ENCODE measurements at regions not wholly inside any gene's neighbourhood (a gene's known extent, or its start where the extent isn't known, plus 50 kb on each side); places are given as distances from the start of the nearest gene placed in this dataset.

DNA sequence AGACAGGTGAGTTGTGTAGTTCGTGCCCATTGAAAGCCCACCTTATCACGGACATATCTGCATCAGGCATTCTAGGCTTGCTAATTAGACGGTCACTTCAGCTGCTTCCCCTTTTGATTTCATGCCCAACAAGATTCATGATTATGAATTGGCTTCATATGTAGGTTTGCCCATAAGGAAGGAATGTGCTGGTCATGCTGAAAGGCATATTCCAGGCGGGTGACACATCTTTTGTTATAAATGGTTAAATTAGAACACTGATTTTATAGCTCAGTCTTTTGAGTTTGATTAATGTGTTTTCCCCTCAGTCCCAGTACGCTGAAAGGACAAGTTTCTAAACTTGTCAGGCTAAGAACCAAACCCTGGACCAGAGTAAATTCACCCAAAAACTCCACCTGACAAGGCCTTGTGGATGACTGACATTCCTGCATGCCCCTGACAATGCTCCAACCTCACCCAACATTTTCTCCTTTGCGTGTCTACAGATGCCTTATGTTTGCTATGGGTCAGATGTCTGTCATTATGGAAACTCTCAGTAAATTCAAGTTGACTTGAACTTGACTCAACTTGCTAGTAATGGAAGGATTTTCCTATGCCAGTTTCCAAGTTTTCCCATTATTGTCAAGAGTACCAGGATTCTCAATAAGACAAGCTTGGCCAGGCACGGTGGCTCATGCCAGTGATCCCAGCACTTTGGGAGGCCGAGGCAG lies 421.9 kb downstream of the PMP22 start:
- Histone ChIP-seq H3K79me2 (no peaks in the 10 kb centered on the region), H3K27me3 (peaks cover 5% of the 10 kb centered on the region), H3K4me3 (no peak overlapping the region), H3K4me2 (no peak overlapping the region), H3K9me3 (ENCODE audit: low read depth) (no peaks in the 10 kb centered on the region), H3K4me1 (ENCODE audit: insufficient read depth) (no peaks in the 10 kb centered on the region), H4K20me1 (ENCODE audit: insufficient read depth, poor library complexity, severe bottlenecking) (no peaks in the 10 kb centered on the region), H2AFZ (no peak overlapping the region), H3K9me2 (replicated peaks; ENCODE audit: insufficient read depth) (no peaks in the 10 kb centered on the region), H3K36me3 (replicated peaks; ENCODE audit: insufficient read depth, low read depth) (no peaks in the 10 kb centered on the region), H3K27ac (no peak overlapping the region)
- 92% methylated on average over 8 of the region's 8 CpGs for WGBS (ENCODE audit: low lambda C conversion rate, missing lambda C conversion rate)
- TF ChIP-seq EZH2 (IDR thresholded peaks at IDR 0.05; ENCODE audit: borderline replicate concordance) (no peak), EZH2phosphoT487 (IDR thresholded peaks at IDR 0.05; ENCODE audit: low read depth, severe bottlenecking, unreplicated experiment) (no peak)
- TF ChIP-seq, protein P1, sequence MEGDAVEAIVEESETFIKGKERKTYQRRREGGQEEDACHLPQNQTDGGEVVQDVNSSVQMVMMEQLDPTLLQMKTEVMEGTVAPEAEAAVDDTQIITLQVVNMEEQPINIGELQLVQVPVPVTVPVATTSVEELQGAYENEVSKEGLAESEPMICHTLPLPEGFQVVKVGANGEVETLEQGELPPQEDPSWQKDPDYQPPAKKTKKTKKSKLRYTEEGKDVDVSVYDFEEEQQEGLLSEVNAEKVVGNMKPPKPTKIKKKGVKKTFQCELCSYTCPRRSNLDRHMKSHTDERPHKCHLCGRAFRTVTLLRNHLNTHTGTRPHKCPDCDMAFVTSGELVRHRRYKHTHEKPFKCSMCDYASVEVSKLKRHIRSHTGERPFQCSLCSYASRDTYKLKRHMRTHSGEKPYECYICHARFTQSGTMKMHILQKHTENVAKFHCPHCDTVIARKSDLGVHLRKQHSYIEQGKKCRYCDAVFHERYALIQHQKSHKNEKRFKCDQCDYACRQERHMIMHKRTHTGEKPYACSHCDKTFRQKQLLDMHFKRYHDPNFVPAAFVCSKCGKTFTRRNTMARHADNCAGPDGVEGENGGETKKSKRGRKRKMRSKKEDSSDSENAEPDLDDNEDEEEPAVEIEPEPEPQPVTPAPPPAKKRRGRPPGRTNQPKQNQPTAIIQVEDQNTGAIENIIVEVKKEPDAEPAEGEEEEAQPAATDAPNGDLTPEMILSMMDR (IDR thresholded peaks at IDR 0.05; ENCODE audit: poor library complexity) = no peak
- DNase-seq (ENCODE audit: low spot score) = no peak

DNA sequence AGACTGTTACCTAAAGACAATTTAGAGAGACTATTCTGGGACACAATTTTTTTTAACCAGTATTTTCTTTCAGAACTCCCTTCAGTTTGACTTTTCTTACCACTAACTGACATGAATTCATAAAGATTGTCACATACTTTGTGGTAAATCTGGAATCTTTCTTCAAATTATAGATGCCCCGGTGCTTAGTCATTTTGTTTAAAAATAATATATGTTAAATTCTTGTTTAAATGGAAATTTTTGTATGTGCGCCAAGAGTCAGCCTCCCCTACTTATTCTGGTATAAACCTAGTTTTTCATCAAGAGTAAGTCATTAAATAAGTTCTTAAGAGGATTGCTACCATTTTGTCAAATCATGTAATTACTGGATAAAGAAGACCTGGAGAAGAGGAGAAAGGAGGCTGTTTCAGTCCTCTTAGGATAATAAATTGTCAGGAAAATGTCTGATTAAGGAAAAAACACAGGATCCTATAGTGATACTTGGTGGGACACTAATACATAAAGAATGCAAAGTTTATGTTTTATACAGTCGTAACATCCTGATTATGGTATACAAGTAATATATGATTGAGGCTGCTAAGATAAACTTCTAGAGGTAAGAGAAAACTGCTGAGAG lies 424.4 kb downstream of the PMP22 start:
- TF ChIP-seq, protein P1 (IDR thresholded peaks at IDR 0.05; ENCODE audit: poor library complexity) = no peak
- TF ChIP-seq EZH2phosphoT487 (IDR thresholded peaks at IDR 0.05; ENCODE audit: low read depth, severe bottlenecking, unreplicated experiment) = no peak
- TF ChIP-seq EZH2 (IDR thresholded peaks at IDR 0.05; ENCODE audit: borderline replicate concordance) = no peak
- WGBS (ENCODE audit: low lambda C conversion rate, missing lambda C conversion rate) = 67% methylated on average over 3 of the region's 3 CpGs
- Histone ChIP-seq H4K20me1 (ENCODE audit: insufficient read depth, poor library complexity, severe bottlenecking) (no peaks in the 10 kb centered on the region), H3K79me2 (no peaks in the 10 kb centered on the region), H3K27me3 (peaks cover 3% of the 10 kb centered on the region), H3K27ac (no peak overlapping the region), H2AFZ (no peak overlapping the region), H3K4me3 (no peak overlapping the region), H3K4me1 (ENCODE audit: insufficient read depth) (no peaks in the 10 kb centered on the region), H3K4me2 (no peak overlapping the region), H3K9me3 (ENCODE audit: low read depth) (no peaks in the 10 kb centered on the region), H3K9me2 (replicated peaks; ENCODE audit: insufficient read depth) (no peaks in the 10 kb centered on the region), H3K36me3 (replicated peaks; ENCODE audit: insufficient read depth, low read depth) (no peaks in the 10 kb centered on the region)
- DNase-seq (ENCODE audit: low spot score) = no peak

DNA sequence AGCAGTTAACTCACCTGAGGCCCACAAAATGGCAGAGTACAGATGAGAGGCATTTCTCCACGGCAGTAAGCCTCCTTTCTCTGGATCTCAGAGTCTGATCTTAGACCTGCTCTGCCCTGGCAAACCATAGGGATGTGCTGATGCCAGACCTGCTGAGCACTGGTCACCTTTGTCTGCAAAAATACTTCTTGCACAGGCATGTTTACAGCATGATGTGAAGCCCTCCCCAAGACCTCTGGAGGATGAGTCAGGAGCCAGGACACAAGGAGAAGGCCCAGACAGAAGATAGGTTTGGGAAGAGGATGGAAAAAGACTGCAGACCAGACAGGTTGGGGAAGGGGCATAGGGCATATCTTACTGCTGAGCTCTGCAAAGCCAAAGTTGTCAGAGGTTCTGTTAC lies 426.6 kb downstream of the PMP22 start:
- 92% methylated on average over 1 of the region's 1 CpG for WGBS (ENCODE audit: low lambda C conversion rate, missing lambda C conversion rate)

More for the DNA sequence above, 426.6 kb downstream of the PMP22 start:
- no peak overlapping the region for H2AFZ ChIP-seq
- no peaks in the 10 kb centered on the region for H3K9me2 ChIP-seq (replicated peaks; ENCODE audit: insufficient read depth)
- H3K79me2 ChIP-seq = no peaks in the 10 kb centered on the region
- H3K27me3 ChIP-seq = no peaks in the 10 kb centered on the region
- no peaks in the 10 kb centered on the region for H3K4me1 ChIP-seq (ENCODE audit: insufficient read depth)
- H3K4me2 ChIP-seq = no peak overlapping the region
- H3K27ac ChIP-seq = no peak overlapping the region
- no peak for DNase-seq (ENCODE audit: low spot score)
- H3K4me3 ChIP-seq = no peak overlapping the region
- H3K9me3 ChIP-seq (ENCODE audit: low read depth) = no peaks in the 10 kb centered on the region
- TF ChIP-seq, protein P1 (IDR thresholded peaks at IDR 0.05; ENCODE audit: poor library complexity) = no peak
- TF ChIP-seq EZH2 (IDR thresholded peaks at IDR 0.05; ENCODE audit: borderline replicate concordance) (no peak), EZH2phosphoT487 (IDR thresholded peaks at IDR 0.05; ENCODE audit: low read depth, severe bottlenecking, unreplicated experiment) (no peak)
- no peaks in the 10 kb centered on the region for H3K36me3 ChIP-seq (replicated peaks; ENCODE audit: insufficient read depth, low read depth)
- H4K20me1 ChIP-seq (ENCODE audit: insufficient read depth, poor library complexity, severe bottlenecking) = no peaks in the 10 kb centered on the region

Data from hepatocyte (in vitro differentiated cells).